ENCODE measurements at regions not wholly inside any gene's neighbourhood (a gene's known extent, or its start where the extent isn't known, plus 50 kb on each side); places are given as distances from the start of the nearest gene placed in this dataset.

DNA sequence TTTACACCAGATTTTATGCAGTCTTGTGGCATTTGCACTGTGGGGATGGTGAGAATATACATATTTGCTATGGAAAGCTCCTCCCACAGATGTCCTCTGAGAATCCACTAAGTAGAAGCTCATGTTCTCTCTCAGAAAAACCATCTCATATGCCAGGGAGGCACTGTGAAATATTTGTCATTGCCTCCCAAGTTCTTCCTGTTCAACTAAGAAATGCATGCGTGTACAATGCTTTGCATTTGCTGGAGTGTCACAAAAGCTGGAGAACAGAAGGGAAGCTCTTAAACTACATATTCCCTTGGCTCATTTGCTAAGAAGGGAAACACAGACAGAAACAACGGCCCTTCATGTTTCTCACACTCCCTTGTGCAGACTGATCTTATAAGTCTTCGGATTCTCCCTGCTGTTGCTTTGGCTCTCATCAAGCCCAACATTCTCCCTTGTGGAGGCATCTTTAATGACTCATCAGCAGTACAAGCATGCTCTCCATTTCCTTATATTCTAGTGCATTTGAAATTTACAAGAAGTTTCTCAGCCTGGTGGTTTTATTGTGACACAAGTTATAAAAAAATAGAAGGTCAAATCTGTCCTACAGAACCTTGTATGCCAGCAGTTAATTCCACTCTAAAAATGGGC lies 220.6 kb downstream of the TRIM36 start:
- TF ChIP-seq ZFX (IDR thresholded peaks at IDR 0.05) (no peak), POLR2A (IDR thresholded peaks at IDR 0.05; ENCODE audit: borderline replicate concordance, extremely low read depth, insufficient read depth, insufficient read length) (no peak), SP1 (IDR thresholded peaks at IDR 0.05; ENCODE audit: low read depth) (no peak), RAD21 (IDR thresholded peaks at IDR 0.05; ENCODE audit: low read depth) (no peak), CEBPB (IDR thresholded peaks at IDR 0.05; ENCODE audit: low read depth) (no peak), POLR2AphosphoS5 (IDR thresholded peaks at IDR 0.05; ENCODE audit: low read depth, low read length) (no peak), TCF7L2 (IDR thresholded peaks at IDR 0.05; ENCODE audit: borderline replicate concordance, extremely low read depth, insufficient read depth, insufficient read length) (no peak), EZH2 (IDR thresholded peaks at IDR 0.05) (no peak), EZH2phosphoT487 (IDR thresholded peaks at IDR 0.05; ENCODE audit: borderline replicate concordance) (no peak), ZNF274 (IDR thresholded peaks at IDR 0.05; ENCODE audit: low read depth, low read length) (no peak)
- TF ChIP-seq, protein P1, sequence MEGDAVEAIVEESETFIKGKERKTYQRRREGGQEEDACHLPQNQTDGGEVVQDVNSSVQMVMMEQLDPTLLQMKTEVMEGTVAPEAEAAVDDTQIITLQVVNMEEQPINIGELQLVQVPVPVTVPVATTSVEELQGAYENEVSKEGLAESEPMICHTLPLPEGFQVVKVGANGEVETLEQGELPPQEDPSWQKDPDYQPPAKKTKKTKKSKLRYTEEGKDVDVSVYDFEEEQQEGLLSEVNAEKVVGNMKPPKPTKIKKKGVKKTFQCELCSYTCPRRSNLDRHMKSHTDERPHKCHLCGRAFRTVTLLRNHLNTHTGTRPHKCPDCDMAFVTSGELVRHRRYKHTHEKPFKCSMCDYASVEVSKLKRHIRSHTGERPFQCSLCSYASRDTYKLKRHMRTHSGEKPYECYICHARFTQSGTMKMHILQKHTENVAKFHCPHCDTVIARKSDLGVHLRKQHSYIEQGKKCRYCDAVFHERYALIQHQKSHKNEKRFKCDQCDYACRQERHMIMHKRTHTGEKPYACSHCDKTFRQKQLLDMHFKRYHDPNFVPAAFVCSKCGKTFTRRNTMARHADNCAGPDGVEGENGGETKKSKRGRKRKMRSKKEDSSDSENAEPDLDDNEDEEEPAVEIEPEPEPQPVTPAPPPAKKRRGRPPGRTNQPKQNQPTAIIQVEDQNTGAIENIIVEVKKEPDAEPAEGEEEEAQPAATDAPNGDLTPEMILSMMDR (IDR thresholded peaks at IDR 0.05 in 2 of 3, conservative IDR thresholded peaks at IDR 0.05 in 1 of 3; ENCODE audit: borderline replicate concordance in 1 of 3, insufficient read depth in 1 of 3, low read depth in 2 of 3, low read length in 2 of 3): no peak
- TF ChIP-seq, protein P2, sequence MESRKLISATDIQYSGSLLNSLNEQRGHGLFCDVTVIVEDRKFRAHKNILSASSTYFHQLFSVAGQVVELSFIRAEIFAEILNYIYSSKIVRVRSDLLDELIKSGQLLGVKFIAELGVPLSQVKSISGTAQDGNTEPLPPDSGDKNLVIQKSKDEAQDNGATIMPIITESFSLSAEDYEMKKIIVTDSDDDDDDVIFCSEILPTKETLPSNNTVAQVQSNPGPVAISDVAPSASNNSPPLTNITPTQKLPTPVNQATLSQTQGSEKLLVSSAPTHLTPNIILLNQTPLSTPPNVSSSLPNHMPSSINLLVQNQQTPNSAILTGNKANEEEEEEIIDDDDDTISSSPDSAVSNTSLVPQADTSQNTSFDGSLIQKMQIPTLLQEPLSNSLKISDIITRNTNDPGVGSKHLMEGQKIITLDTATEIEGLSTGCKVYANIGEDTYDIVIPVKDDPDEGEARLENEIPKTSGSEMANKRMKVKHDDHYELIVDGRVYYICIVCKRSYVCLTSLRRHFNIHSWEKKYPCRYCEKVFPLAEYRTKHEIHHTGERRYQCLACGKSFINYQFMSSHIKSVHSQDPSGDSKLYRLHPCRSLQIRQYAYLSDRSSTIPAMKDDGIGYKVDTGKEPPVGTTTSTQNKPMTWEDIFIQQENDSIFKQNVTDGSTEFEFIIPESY (IDR thresholded peaks at IDR 0.05; ENCODE audit: extremely low read depth, insufficient replicate concordance, low read length): no peak
- TF ChIP-seq, protein P3, sequence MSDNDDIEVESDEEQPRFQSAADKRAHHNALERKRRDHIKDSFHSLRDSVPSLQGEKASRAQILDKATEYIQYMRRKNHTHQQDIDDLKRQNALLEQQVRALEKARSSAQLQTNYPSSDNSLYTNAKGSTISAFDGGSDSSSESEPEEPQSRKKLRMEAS (IDR thresholded peaks at IDR 0.05): no peak
- TF ChIP-seq, protein P4, sequence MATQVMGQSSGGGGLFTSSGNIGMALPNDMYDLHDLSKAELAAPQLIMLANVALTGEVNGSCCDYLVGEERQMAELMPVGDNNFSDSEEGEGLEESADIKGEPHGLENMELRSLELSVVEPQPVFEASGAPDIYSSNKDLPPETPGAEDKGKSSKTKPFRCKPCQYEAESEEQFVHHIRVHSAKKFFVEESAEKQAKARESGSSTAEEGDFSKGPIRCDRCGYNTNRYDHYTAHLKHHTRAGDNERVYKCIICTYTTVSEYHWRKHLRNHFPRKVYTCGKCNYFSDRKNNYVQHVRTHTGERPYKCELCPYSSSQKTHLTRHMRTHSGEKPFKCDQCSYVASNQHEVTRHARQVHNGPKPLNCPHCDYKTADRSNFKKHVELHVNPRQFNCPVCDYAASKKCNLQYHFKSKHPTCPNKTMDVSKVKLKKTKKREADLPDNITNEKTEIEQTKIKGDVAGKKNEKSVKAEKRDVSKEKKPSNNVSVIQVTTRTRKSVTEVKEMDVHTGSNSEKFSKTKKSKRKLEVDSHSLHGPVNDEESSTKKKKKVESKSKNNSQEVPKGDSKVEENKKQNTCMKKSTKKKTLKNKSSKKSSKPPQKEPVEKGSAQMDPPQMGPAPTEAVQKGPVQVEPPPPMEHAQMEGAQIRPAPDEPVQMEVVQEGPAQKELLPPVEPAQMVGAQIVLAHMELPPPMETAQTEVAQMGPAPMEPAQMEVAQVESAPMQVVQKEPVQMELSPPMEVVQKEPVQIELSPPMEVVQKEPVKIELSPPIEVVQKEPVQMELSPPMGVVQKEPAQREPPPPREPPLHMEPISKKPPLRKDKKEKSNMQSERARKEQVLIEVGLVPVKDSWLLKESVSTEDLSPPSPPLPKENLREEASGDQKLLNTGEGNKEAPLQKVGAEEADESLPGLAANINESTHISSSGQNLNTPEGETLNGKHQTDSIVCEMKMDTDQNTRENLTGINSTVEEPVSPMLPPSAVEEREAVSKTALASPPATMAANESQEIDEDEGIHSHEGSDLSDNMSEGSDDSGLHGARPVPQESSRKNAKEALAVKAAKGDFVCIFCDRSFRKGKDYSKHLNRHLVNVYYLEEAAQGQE (IDR thresholded peaks at IDR 0.05; ENCODE audit: low read depth): no peak
